ENCODE measurements at regions not wholly inside any gene's neighbourhood (a gene's known extent, or its start where the extent isn't known, plus 50 kb on each side); places are given as distances from the start of the nearest gene placed in this dataset.

GRCh38 chr19:30662211-30662861 lies 290.2 kb downstream of the ZNF536 start:
- DNase-seq (ENCODE audit: low spot score): no peak
- TF ChIP-seq, protein P1, sequence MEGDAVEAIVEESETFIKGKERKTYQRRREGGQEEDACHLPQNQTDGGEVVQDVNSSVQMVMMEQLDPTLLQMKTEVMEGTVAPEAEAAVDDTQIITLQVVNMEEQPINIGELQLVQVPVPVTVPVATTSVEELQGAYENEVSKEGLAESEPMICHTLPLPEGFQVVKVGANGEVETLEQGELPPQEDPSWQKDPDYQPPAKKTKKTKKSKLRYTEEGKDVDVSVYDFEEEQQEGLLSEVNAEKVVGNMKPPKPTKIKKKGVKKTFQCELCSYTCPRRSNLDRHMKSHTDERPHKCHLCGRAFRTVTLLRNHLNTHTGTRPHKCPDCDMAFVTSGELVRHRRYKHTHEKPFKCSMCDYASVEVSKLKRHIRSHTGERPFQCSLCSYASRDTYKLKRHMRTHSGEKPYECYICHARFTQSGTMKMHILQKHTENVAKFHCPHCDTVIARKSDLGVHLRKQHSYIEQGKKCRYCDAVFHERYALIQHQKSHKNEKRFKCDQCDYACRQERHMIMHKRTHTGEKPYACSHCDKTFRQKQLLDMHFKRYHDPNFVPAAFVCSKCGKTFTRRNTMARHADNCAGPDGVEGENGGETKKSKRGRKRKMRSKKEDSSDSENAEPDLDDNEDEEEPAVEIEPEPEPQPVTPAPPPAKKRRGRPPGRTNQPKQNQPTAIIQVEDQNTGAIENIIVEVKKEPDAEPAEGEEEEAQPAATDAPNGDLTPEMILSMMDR (IDR thresholded peaks at IDR 0.05; ENCODE audit: poor library complexity): no peak
- no peak for TF ChIP-seq EZH2 (IDR thresholded peaks at IDR 0.05; ENCODE audit: borderline replicate concordance)
- no peak for TF ChIP-seq EZH2phosphoT487 (IDR thresholded peaks at IDR 0.05; ENCODE audit: low read depth, severe bottlenecking, unreplicated experiment)
- no peaks in the 10 kb centered on the region for H3K9me3 ChIP-seq (ENCODE audit: low read depth)
- peak overlapping the region; percentile 55 for H3K4me2 ChIP-seq
- WGBS (ENCODE audit: low lambda C conversion rate, missing lambda C conversion rate): 45% methylated on average over 10 of the region's 10 CpGs
- no peak overlapping the region for H3K27ac ChIP-seq
- no peaks in the 10 kb centered on the region for H4K20me1 ChIP-seq (ENCODE audit: insufficient read depth, poor library complexity, severe bottlenecking)
- no peaks in the 10 kb centered on the region for H3K9me2 ChIP-seq (replicated peaks; ENCODE audit: insufficient read depth)
- H3K36me3 ChIP-seq (replicated peaks; ENCODE audit: insufficient read depth, low read depth): no peaks in the 10 kb centered on the region
- no peaks in the 10 kb centered on the region for H3K79me2 ChIP-seq
- no peak overlapping the region for H3K4me3 ChIP-seq
- no peaks in the 10 kb centered on the region for H3K27me3 ChIP-seq
- H3K4me1 ChIP-seq (ENCODE audit: insufficient read depth): no peaks in the 10 kb centered on the region
- no peak overlapping the region for H2AFZ ChIP-seq

DNA sequence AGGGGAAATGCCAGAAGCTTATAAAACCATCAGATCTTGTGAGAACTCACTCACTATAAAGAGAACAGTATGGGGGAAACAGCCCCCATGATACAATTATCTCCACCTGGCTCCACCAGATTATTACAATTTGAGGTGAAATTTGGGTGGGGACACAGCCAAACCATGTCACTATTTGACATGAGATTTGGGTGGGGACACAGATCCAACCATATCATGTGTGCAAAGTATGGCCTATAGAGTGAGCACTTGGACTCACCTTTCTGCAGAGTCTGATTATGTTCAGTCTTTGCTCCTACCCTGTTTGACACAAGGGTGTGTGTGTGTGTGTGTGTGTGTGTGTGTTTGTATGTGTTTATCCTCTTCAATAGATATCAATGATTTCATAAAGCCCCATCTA lies 287.5 kb downstream of the ZNF536 start:
- Histone ChIP-seq H3K4me2 (no peak overlapping the region), H3K36me3 (replicated peaks; ENCODE audit: insufficient read depth, low read depth) (no peaks in the 10 kb centered on the region), H3K9me2 (replicated peaks; ENCODE audit: insufficient read depth) (no peaks in the 10 kb centered on the region), H3K27me3 (peaks cover 5% of the 10 kb centered on the region), H2AFZ (no peak overlapping the region), H3K27ac (no peak overlapping the region), H3K79me2 (no peaks in the 10 kb centered on the region), H3K4me1 (ENCODE audit: insufficient read depth) (no peaks in the 10 kb centered on the region), H4K20me1 (ENCODE audit: insufficient read depth, poor library complexity, severe bottlenecking) (no peaks in the 10 kb centered on the region), H3K4me3 (no peak overlapping the region), H3K9me3 (ENCODE audit: low read depth) (no peaks in the 10 kb centered on the region)
- DNase-seq (ENCODE audit: low spot score): no peak
- TF ChIP-seq EZH2 (IDR thresholded peaks at IDR 0.05; ENCODE audit: borderline replicate concordance) (no peak), EZH2phosphoT487 (IDR thresholded peaks at IDR 0.05; ENCODE audit: low read depth, severe bottlenecking, unreplicated experiment) (no peak)
- TF ChIP-seq, protein P1 (IDR thresholded peaks at IDR 0.05; ENCODE audit: poor library complexity): no peak

GRCh38 chr19:30656520-30657100 lies 284.4 kb downstream of the ZNF536 start:
- no peaks in the 10 kb centered on the region for H3K36me3 ChIP-seq (replicated peaks; ENCODE audit: insufficient read depth, low read depth)
- no peak overlapping the region for H3K4me3 ChIP-seq
- no peak overlapping the region for H3K4me2 ChIP-seq
- WGBS (ENCODE audit: low lambda C conversion rate, missing lambda C conversion rate): 89% methylated on average over 10 of the region's 10 CpGs
- no peaks in the 10 kb centered on the region for H4K20me1 ChIP-seq (ENCODE audit: insufficient read depth, poor library complexity, severe bottlenecking)
- no peaks in the 10 kb centered on the region for H3K4me1 ChIP-seq (ENCODE audit: insufficient read depth)
- no peaks in the 10 kb centered on the region for H3K9me2 ChIP-seq (replicated peaks; ENCODE audit: insufficient read depth)
- no peak overlapping the region for H3K27ac ChIP-seq
- no peak overlapping the region for H2AFZ ChIP-seq
- H3K9me3 ChIP-seq (ENCODE audit: low read depth): no peaks in the 10 kb centered on the region
- TF ChIP-seq EZH2 (IDR thresholded peaks at IDR 0.05; ENCODE audit: borderline replicate concordance) (no peak), EZH2phosphoT487 (IDR thresholded peaks at IDR 0.05; ENCODE audit: low read depth, severe bottlenecking, unreplicated experiment) (no peak)
- peaks cover 8% of the 10 kb centered on the region for H3K27me3 ChIP-seq
- no peaks in the 10 kb centered on the region for H3K79me2 ChIP-seq
- DNase-seq (ENCODE audit: low spot score): no peak

DNA sequence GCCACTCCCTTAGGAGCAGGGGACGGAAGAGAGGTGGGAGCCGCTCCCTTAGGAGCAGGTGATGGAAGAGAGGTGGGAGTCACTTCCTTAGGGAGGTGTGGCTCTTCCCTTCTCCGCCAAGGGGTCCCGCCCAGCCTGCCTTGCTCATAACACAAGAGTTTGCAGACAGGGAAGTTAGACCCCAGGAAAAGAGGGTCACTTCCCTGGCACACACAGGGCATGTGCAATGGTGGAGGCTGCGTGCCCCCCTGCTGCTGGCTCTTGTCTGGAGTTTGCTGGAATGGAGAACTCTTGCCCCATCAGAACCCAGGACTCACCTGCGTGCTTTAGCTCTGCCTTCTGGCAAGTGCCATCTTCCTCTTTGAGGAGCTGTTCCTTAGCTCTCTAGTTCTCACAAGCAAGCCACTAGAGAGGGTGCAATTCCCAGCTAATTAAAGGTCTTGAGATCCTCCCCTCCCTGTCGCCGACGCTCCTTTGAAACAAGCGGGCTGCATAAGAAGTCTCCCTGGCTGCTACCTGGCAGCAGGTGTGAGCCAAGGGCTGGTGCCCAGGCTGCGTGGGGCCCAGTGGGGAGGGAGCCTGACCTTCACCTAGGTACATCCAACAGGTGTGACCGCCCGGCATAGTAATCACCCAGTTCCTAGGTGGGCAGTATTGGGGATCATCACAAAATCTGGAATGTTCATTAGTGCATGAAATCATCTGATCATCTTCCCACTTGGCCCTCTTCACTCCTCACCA lies 281.6 kb downstream of the ZNF536 start:
- Histone ChIP-seq H3K9me3 (ENCODE audit: low read depth) (no peaks in the 10 kb centered on the region), H3K27ac (no peak overlapping the region), H3K27me3 (peaks cover 17% of the 10 kb centered on the region), H2AFZ (no peak overlapping the region), H3K4me2 (no peak overlapping the region), H3K79me2 (no peaks in the 10 kb centered on the region), H3K4me3 (no peak overlapping the region), H3K36me3 (replicated peaks; ENCODE audit: insufficient read depth, low read depth) (no peaks in the 10 kb centered on the region), H3K4me1 (ENCODE audit: insufficient read depth) (no peaks in the 10 kb centered on the region), H4K20me1 (ENCODE audit: insufficient read depth, poor library complexity, severe bottlenecking) (no peaks in the 10 kb centered on the region), H3K9me2 (replicated peaks; ENCODE audit: insufficient read depth) (no peaks in the 10 kb centered on the region)
- WGBS (ENCODE audit: low lambda C conversion rate, missing lambda C conversion rate): 93% methylated on average over 13 of the region's 13 CpGs
- DNase-seq (ENCODE audit: low spot score): no peak
- TF ChIP-seq EZH2phosphoT487 (IDR thresholded peaks at IDR 0.05; ENCODE audit: low read depth, severe bottlenecking, unreplicated experiment) (no peak), EZH2 (IDR thresholded peaks at IDR 0.05; ENCODE audit: borderline replicate concordance) (no peak)
- TF ChIP-seq, protein P1 (IDR thresholded peaks at IDR 0.05; ENCODE audit: poor library complexity): no peak

All from hepatocyte (in vitro differentiated cells).